NT2/D1 (cell line): ENCODE measurements at regions not wholly inside any gene's neighbourhood (a gene's known extent, or its start where the extent isn't known, plus 50 kb on each side); places are given as distances from the start of the nearest gene placed in this dataset.

Experiments used
- DNase-seq: peaks from one replicate; pipeline ENCODE4 v3.0.0-alpha.2; 2011; ENCODE audit warnings: low read depth, low spot score
- H3K27me3 ChIP-seq: 2 replicates; pipeline ENCODE4 v1.6.0; 2011; ENCODE audit warnings: mild to moderate bottlenecking; ENCODE audit not compliant: insufficient read length, insufficient read depth
- H3K36me3 ChIP-seq: 2 replicates; pipeline ENCODE4 v1.6.1; 2011; ENCODE audit warnings: mild to moderate bottlenecking, low read length, mixed read lengths; ENCODE audit not compliant: insufficient read depth, insufficient read length
- H3K4me1 ChIP-seq: 2 replicates; pipeline ENCODE4 v1.5.1; 2011; ENCODE audit not compliant: insufficient read depth, insufficient read length
- H3K4me3 ChIP-seq: 2 replicates; pipeline ENCODE4 v1.5.1; 2011; ENCODE audit warnings: low read depth; ENCODE audit not compliant: insufficient read length
- H3K9ac ChIP-seq: 2 replicates; pipeline ENCODE4 v1.6.0; 2011; ENCODE audit warnings: low read depth; ENCODE audit not compliant: insufficient read length
- H3K9me3 ChIP-seq: 2 replicates; pipeline ENCODE4 v1.5.1; 2011; ENCODE audit warnings: mild to moderate bottlenecking, low read length; ENCODE audit not compliant: insufficient read depth
- SUZ12 ChIP-seq: IDR thresholded peaks from 2 replicates; pipeline ENCODE4 v1.6.1; 2011; ENCODE audit not compliant: insufficient read length, insufficient read depth; ENCODE audit errors: extremely low read depth
- YY1 ChIP-seq: IDR thresholded peaks from 2 replicates; pipeline ENCODE4 v1.6.1; 2011; ENCODE audit not compliant: insufficient read length, insufficient read depth
- ZNF274 ChIP-seq: IDR thresholded peaks from 2 replicates; pipeline ENCODE4 v1.6.1; 2011; ENCODE audit warnings: mild to moderate bottlenecking, low read depth, low read length

GRCh38 chr3:65070968-65071367 is 383.2 kb upstream of the ADAMTS9 start:
- H3K4me3 ChIP-seq = no peak overlapping the region
- peaks cover 22% of the 10 kb centered on the region for H3K9me3 ChIP-seq
- no peaks in the 10 kb centered on the region for H3K4me1 ChIP-seq
- no peaks in the 10 kb centered on the region for H3K27me3 ChIP-seq
- TF ChIP-seq ZNF274 (no peak), SUZ12 (no peak), YY1 (no peak)
- no peak overlapping the region for H3K9ac ChIP-seq
- DNase-seq = no peak
- no peaks in the 10 kb centered on the region for H3K36me3 ChIP-seq

DNA sequence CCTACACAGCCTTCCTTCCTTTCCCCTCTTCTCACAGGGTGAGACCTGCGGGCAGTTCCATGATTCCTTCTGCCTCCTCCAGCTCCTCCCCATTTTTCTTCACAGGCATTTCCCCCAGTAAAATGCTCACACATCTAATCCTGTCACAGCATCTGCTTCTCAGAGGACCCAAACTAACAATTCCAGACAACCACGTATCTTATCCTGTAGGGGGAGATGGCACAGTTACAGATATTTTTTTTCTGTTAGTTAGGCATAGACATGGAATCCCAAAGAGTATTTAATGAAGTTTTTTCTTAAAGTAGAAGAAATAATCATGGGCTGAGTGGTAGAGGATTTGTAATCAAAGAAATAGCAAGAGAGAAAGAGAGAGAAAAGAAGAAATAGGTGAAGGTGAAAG is 373.1 kb upstream of the ADAMTS9 start:
- Histone ChIP-seq H3K4me3 (no peak overlapping the region), H3K9me3 (no peaks in the 10 kb centered on the region), H3K4me1 (no peaks in the 10 kb centered on the region), H3K36me3 (no peaks in the 10 kb centered on the region), H3K9ac (no peak overlapping the region), H3K27me3 (no peaks in the 10 kb centered on the region)
- TF ChIP-seq YY1 (no peak), ZNF274 (no peak), SUZ12 (no peak)
- DNase-seq = no peak

- Histone ChIP-seq H3K4me3 (no peak overlapping the region), H3K36me3 (no peaks in the 10 kb centered on the region), H3K27me3 (no peaks in the 10 kb centered on the region), H3K4me1 (no peaks in the 10 kb centered on the region), H3K9ac (no peak overlapping the region), H3K9me3 (peaks cover 10% of the 10 kb centered on the region; the same call in 1 of the 2 replicates)
- TF ChIP-seq ZNF274 (no peak), YY1 (no peak), SUZ12 (no peak)
- no peak for DNase-seq
These were observed 364.3 kb upstream of the ADAMTS9 start for GRCh38 chr3:65052101-65052500.

GRCh38 chr3:65048151-65048550 is 360.4 kb upstream of the ADAMTS9 start:
- Histone ChIP-seq H3K4me3 (no peak overlapping the region), H3K36me3 (no peaks in the 10 kb centered on the region), H3K9me3 (peaks cover 21% of the 10 kb centered on the region), H3K9ac (no peak overlapping the region), H3K27me3 (no peaks in the 10 kb centered on the region), H3K4me1 (no peaks in the 10 kb centered on the region)
- DNase-seq = no peak
- TF ChIP-seq YY1 (no peak), SUZ12 (no peak), ZNF274 (no peak)

- peaks cover 12% of the 10 kb centered on the region for H3K9me3 ChIP-seq
- DNase-seq = no peak
- no peak for TF ChIP-seq ZNF274
- TF ChIP-seq YY1 = no peak
- TF ChIP-seq SUZ12 = no peak
- no peaks in the 10 kb centered on the region for H3K27me3 ChIP-seq
- H3K9ac ChIP-seq = no peak overlapping the region
- H3K4me1 ChIP-seq = no peaks in the 10 kb centered on the region
- H3K4me3 ChIP-seq = no peak overlapping the region
- no peaks in the 10 kb centered on the region for H3K36me3 ChIP-seq
These were observed 357.3 kb upstream of the ADAMTS9 start for GRCh38 chr3:65045138-65045537.

GRCh38 chr3:65044401-65044800 is 356.6 kb upstream of the ADAMTS9 start:
- no peak overlapping the region for H3K9ac ChIP-seq
- TF ChIP-seq SUZ12 = no peak
- TF ChIP-seq YY1 = no peak
- TF ChIP-seq ZNF274 = no peak

DNA sequence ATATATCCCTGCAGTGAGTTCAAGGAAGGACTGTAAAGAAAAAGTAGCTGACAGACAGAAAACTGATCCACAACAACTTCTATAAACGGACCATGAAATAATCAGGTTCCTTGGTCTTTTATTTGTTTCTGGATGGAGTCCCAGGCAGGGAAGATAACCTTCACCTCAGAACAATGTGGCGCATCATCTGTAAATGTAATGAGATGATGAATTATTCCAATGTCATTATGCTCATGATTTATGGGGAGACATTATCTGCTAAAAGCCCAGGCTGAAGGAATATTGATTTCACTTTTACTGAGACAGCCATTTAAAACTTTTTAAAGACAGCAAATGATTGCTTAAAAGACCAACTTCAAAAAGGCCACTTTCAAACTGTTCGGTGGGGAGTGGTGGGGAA is 354.9 kb upstream of the ADAMTS9 start:
- H3K4me3 ChIP-seq = no peak overlapping the region
- no peaks in the 10 kb centered on the region for H3K36me3 ChIP-seq
- H3K4me1 ChIP-seq = no peaks in the 10 kb centered on the region
- no peaks in the 10 kb centered on the region for H3K27me3 ChIP-seq
- no peak for TF ChIP-seq YY1
- no peak for TF ChIP-seq SUZ12
- no peak for TF ChIP-seq ZNF274
- no peak overlapping the region for H3K9ac ChIP-seq
- DNase-seq = no peak
- peaks cover 12% of the 10 kb centered on the region for H3K9me3 ChIP-seq

More at GRCh38 chr3:65044401-65044800, 356.6 kb upstream of the ADAMTS9 start:
- DNase-seq = no peak
- H3K4me1 ChIP-seq = no peaks in the 10 kb centered on the region
- no peaks in the 10 kb centered on the region for H3K27me3 ChIP-seq
- peaks cover 12% of the 10 kb centered on the region for H3K9me3 ChIP-seq
- no peak overlapping the region for H3K4me3 ChIP-seq
- no peaks in the 10 kb centered on the region for H3K36me3 ChIP-seq

- no peak overlapping the region for H3K9ac ChIP-seq
- no peaks in the 10 kb centered on the region for H3K36me3 ChIP-seq
- H3K4me1 ChIP-seq = no peaks in the 10 kb centered on the region
- no peak for DNase-seq
- TF ChIP-seq ZNF274 (no peak), SUZ12 (no peak), YY1 (no peak)
- no peaks in the 10 kb centered on the region for H3K9me3 ChIP-seq
- no peak overlapping the region for H3K4me3 ChIP-seq
- no peaks in the 10 kb centered on the region for H3K27me3 ChIP-seq
These were observed 352.0 kb upstream of the ADAMTS9 start for GRCh38 chr3:65039754-65040210.
